Coronary artery (tissue), 2 donors: ENCODE measurements at regions not wholly inside any gene's neighbourhood (a gene's known extent, or its start where the extent isn't known, plus 50 kb on each side); places are given as distances from the start of the nearest gene placed in this dataset.

Experiments
- DNase-seq: peaks from one replicate; pipeline ENCODE4 v3.0.0-alpha.2; 2017; ENCODE audit warnings: low spot score
- H3K27ac ChIP-seq, 2 donors: fragments of 200-600 bp; sonication (generic); one replicate each; pipeline ENCODE4 v1.5.1; 2016 to 2019
- H3K4me3 ChIP-seq: fragments of 200-600 bp; sonication (generic); 2 replicates; pipeline ENCODE4 v1.5.1; 2016; ENCODE audit warnings: mild to moderate bottlenecking, moderate library complexity
- CTCF ChIP-seq: fragments of 200-600 bp; sonication (generic); IDR thresholded peaks from one replicate; pipeline ENCODE4 v1.5.1; 2019; ENCODE audit warnings: antibody characterized with exemption

GRCh38 chr12:63056649-63057048 lies 94.4 kb downstream of the AVPR1A start:
- Histone ChIP-seq H3K27ac (no peak overlapping the region), H3K4me3 (no peak overlapping the region)
- no peak for TF ChIP-seq CTCF
- no peak for DNase-seq

- H3K27ac ChIP-seq = no peak overlapping the region
- no peak overlapping the region for H3K4me3 ChIP-seq
- no peak for DNase-seq
- TF ChIP-seq CTCF = no peak
Measured at GRCh38 chr12:63052696-63053095, 98.3 kb downstream of the AVPR1A start.

- Histone ChIP-seq H3K27ac (peak overlapping the region in 1 of 2 donors; percentile 13), H3K4me3 (no peak overlapping the region)
- TF ChIP-seq CTCF = no peak
- DNase-seq = no peak
Measured at GRCh38 chr12:63047146-63047545, 103.9 kb downstream of the AVPR1A start.

- H3K4me3 ChIP-seq = no peak overlapping the region
- no peak for TF ChIP-seq CTCF
- no peak for DNase-seq
- H3K27ac ChIP-seq = peak overlapping the region; percentile 50 to 80
Measured at GRCh38 chr12:63045020-63045860, 105.8 kb downstream of the AVPR1A start.

GRCh38 chr12:63042646-63043045 lies 107.7 kb upstream of the PPM1H start:
- H3K27ac ChIP-seq = no peak overlapping the region
- TF ChIP-seq CTCF = no peak
- no peak for DNase-seq
- H3K4me3 ChIP-seq = no peak overlapping the region

GRCh38 chr12:63041601-63042000 lies 106.7 kb upstream of the PPM1H start:
- no peak for DNase-seq
- no peak for TF ChIP-seq CTCF
- H3K4me3 ChIP-seq = no peak overlapping the region
- H3K27ac ChIP-seq = no peak overlapping the region
